Activated CD4-positive, alpha-beta T cell treated with anti-CD3 and anti-CD28 coated beads, Interleukin-2, amount 10 ng/mL, durations not matched to agents 7 days and 5 days (primary cell): ENCODE measurements at regions not wholly inside any gene's neighbourhood (a gene's known extent, or its start where the extent isn't known, plus 50 kb on each side); places are given as distances from the start of the nearest gene placed in this dataset.
"Not testable (repeated sequence)": the region's sequence is repeated elsewhere in the genome, so short reads cannot be mapped to it uniquely, and the experiment has no call there.

Experiments used
- CTCF ChIA-PET: fragments of 350-600 bp; sonication (Branson Sonifier 250); formaldehyde crosslinking; loops from one replicate; lab custom pipeline; 2021; ENCODE audit warnings: antibody characterized with exemption; lab: Charles Lee
- POLR2A ChIA-PET: fragments of 350-600 bp; sonication (Branson Sonifier 250); formaldehyde crosslinking; loops from one replicate; lab custom pipeline; 2021; ENCODE audit warnings: antibody characterized with exemption; lab: Charles Lee
- DNase-seq: peaks from one replicate; pipeline ENCODE4 v3.0.0-alpha.2; 2020
- H3K27ac Mint-ChIP-seq: one replicate; pipeline ENCODE4 v1.8.0; 2021; ENCODE audit warnings: mild to moderate bottlenecking, moderate library complexity, mixed read lengths
- H3K27me3 Mint-ChIP-seq: one replicate; pipeline ENCODE4 v1.8.0; 2021; ENCODE audit warnings: mixed read lengths
- H3K36me3 Mint-ChIP-seq: one replicate; pipeline ENCODE4 v1.8.0; 2021; ENCODE audit warnings: low read depth, mixed read lengths
- H3K4me1 Mint-ChIP-seq: one replicate; pipeline ENCODE4 v1.8.0; 2021; ENCODE audit warnings: mixed read lengths
- H3K4me3 Mint-ChIP-seq: one replicate; pipeline ENCODE4 v1.8.0; 2021; ENCODE audit warnings: mild to moderate bottlenecking, moderate library complexity, mixed read lengths
- H3K9me3 Mint-ChIP-seq: one replicate; pipeline ENCODE4 v1.8.0; 2021; ENCODE audit warnings: mixed read lengths

GRCh38 chr2:7618031-7618430, 700.8 kb downstream of the RNF144A start:
- peaks cover 6% of the 10 kb centered on the region for H3K4me1 Mint-ChIP-seq
- H3K4me3 Mint-ChIP-seq: no peak overlapping the region
- H3K9me3 Mint-ChIP-seq: peaks cover 12% of the 10 kb centered on the region
- ChIA-PET CTCF (interaction anchor here (0.6 to 1.3 kb wide), 3 partner anchors 44 to 516 kb away, joined by 4 to 5 read pairs (median 4); no protein-coding TSS in a partner anchor), POLR2A (interaction anchor here (0.7 kb wide), 1 partner anchor 200 kb away, joined by 4 read pairs; no protein-coding TSS in a partner anchor)
- H3K27me3 Mint-ChIP-seq: no peaks in the 10 kb centered on the region
- DNase-seq: no peak
- no peak overlapping the region for H3K27ac Mint-ChIP-seq
- H3K36me3 Mint-ChIP-seq: no peaks in the 10 kb centered on the region

- no peaks in the 10 kb centered on the region for H3K27me3 Mint-ChIP-seq
- peaks cover 12% of the 10 kb centered on the region for H3K9me3 Mint-ChIP-seq
- H3K36me3 Mint-ChIP-seq: no peaks in the 10 kb centered on the region
- H3K27ac Mint-ChIP-seq: no peak overlapping the region
- ChIA-PET CTCF (interaction anchor here (1.1 to 2.0 kb wide), 5 partner anchors 9 to 52 kb away, joined by 4 to 5 read pairs (median 4); no protein-coding TSS in a partner anchor), POLR2A (no interaction called here)
- H3K4me3 Mint-ChIP-seq: no peak overlapping the region
- no peak for DNase-seq
- H3K4me1 Mint-ChIP-seq: peaks cover 6% of the 10 kb centered on the region
Measured at GRCh38 chr2:7619203-7619970, 702.2 kb downstream of the RNF144A start.

GRCh38 chr2:7620255-7620654, 703.0 kb downstream of the RNF144A start:
- H3K36me3 Mint-ChIP-seq: no peaks in the 10 kb centered on the region
- peaks cover 6% of the 10 kb centered on the region for H3K4me1 Mint-ChIP-seq
- H3K9me3 Mint-ChIP-seq: peaks cover 16% of the 10 kb centered on the region
- no peaks in the 10 kb centered on the region for H3K27me3 Mint-ChIP-seq
- CTCF ChIA-PET: interaction anchor here (0.6 to 2.0 kb wide), 5 partner anchors 8 to 51 kb away, joined by 3 to 5 read pairs (median 4); no protein-coding TSS in a partner anchor
- no peak overlapping the region for H3K27ac Mint-ChIP-seq
- no peak overlapping the region for H3K4me3 Mint-ChIP-seq
- DNase-seq: no peak
- POLR2A ChIA-PET: no interaction called here

GRCh38 chr2:7621018-7621814, 704.0 kb downstream of the RNF144A start:
- H3K4me1 Mint-ChIP-seq: peaks cover 6% of the 10 kb centered on the region
- no peak for DNase-seq
- peaks cover 16% of the 10 kb centered on the region for H3K9me3 Mint-ChIP-seq
- no peak overlapping the region for H3K27ac Mint-ChIP-seq
- CTCF ChIA-PET: interaction anchor here (1.5 kb wide), 1 partner anchor 12 kb away, joined by 4 read pairs; no protein-coding TSS in a partner anchor
- H3K36me3 Mint-ChIP-seq: no peaks in the 10 kb centered on the region
- H3K4me3 Mint-ChIP-seq: no peak overlapping the region
- POLR2A ChIA-PET: no interaction called here
- no peaks in the 10 kb centered on the region for H3K27me3 Mint-ChIP-seq

- H3K4me1 Mint-ChIP-seq: peaks cover 4% of the 10 kb centered on the region
- POLR2A ChIA-PET: no interaction called here
Measured at GRCh38 chr2:7625392-7626138, 708.4 kb downstream of the RNF144A start.

GRCh38 chr2:7626139-7626537, 708.9 kb downstream of the RNF144A start:
- CTCF ChIA-PET: interaction anchor here (2.5 kb wide), 1 partner anchor 10 kb away, joined by 7 read pairs; no protein-coding TSS in a partner anchor
- H3K27ac Mint-ChIP-seq: no peak overlapping the region
- peaks cover 3% of the 10 kb centered on the region for H3K4me1 Mint-ChIP-seq
- POLR2A ChIA-PET: no interaction called here
- no peaks in the 10 kb centered on the region for H3K27me3 Mint-ChIP-seq
- DNase-seq: no peak
- no peaks in the 10 kb centered on the region for H3K36me3 Mint-ChIP-seq
- H3K4me3 Mint-ChIP-seq: no peak overlapping the region
- peaks cover 17% of the 10 kb centered on the region for H3K9me3 Mint-ChIP-seq

More at GRCh38 chr2:7625392-7626138, 708.4 kb downstream of the RNF144A start:
- Mint-ChIP-seq H3K27ac (no peak overlapping the region), H3K4me3 (no peak overlapping the region), H3K27me3 (no peaks in the 10 kb centered on the region), H3K9me3 (peaks cover 19% of the 10 kb centered on the region), H3K36me3 (no peaks in the 10 kb centered on the region)
- DNase-seq: no peak
- CTCF ChIA-PET: interaction anchor here (0.9 to 2.5 kb wide), 2 partner anchors 11 to 12 kb away, joined by 3 to 7 read pairs; no protein-coding TSS in a partner anchor

GRCh38 chr2:7627583-7627982, 710.4 kb downstream of the RNF144A start:
- CTCF ChIA-PET: interaction anchor here (0.8 kb wide), 1 partner anchor 134 kb away, joined by 3 read pairs; no protein-coding TSS in a partner anchor
- no peaks in the 10 kb centered on the region for H3K36me3 Mint-ChIP-seq
- no peak for DNase-seq

GRCh38 chr2:7632420-7632819, 715.2 kb downstream of the RNF144A start:
- H3K36me3 Mint-ChIP-seq: no peaks in the 10 kb centered on the region
- no peaks in the 10 kb centered on the region for H3K4me1 Mint-ChIP-seq
- POLR2A ChIA-PET: no interaction called here
- H3K27ac Mint-ChIP-seq: no peak overlapping the region
- DNase-seq: no peak
- CTCF ChIA-PET: interaction anchor here (1.0 kb wide), 1 partner anchor 17 kb away, joined by 3 read pairs; no protein-coding TSS in a partner anchor
- H3K9me3 Mint-ChIP-seq: peaks cover 16% of the 10 kb centered on the region
- no peak overlapping the region for H3K4me3 Mint-ChIP-seq
- H3K27me3 Mint-ChIP-seq: no peaks in the 10 kb centered on the region

More at GRCh38 chr2:7627583-7627982, 710.4 kb downstream of the RNF144A start:
- H3K27me3 Mint-ChIP-seq: no peaks in the 10 kb centered on the region
- POLR2A ChIA-PET: no interaction called here
- H3K27ac Mint-ChIP-seq: no peak overlapping the region
- H3K9me3 Mint-ChIP-seq: peaks cover 16% of the 10 kb centered on the region
- H3K4me3 Mint-ChIP-seq: no peak overlapping the region
- H3K4me1 Mint-ChIP-seq: no peaks in the 10 kb centered on the region

- no peaks in the 10 kb centered on the region for H3K4me1 Mint-ChIP-seq
- ChIA-PET POLR2A (no interaction called here), CTCF (no interaction called here)
- H3K27me3 Mint-ChIP-seq: no peaks in the 10 kb centered on the region
- no peaks in the 10 kb centered on the region for H3K36me3 Mint-ChIP-seq
- no peak for DNase-seq
- no peak overlapping the region for H3K27ac Mint-ChIP-seq
- no peak overlapping the region for H3K4me3 Mint-ChIP-seq
- H3K9me3 Mint-ChIP-seq: peaks cover 16% of the 10 kb centered on the region
Measured at GRCh38 chr2:7633566-7634153, 716.4 kb downstream of the RNF144A start.

GRCh38 chr2:7634409-7634808, 717.2 kb downstream of the RNF144A start:
- CTCF ChIA-PET: interaction anchor here (1.0 kb wide), 1 partner anchor 36 kb away, joined by 3 read pairs; no protein-coding TSS in a partner anchor
- no peak for DNase-seq
- Mint-ChIP-seq H3K4me3 (no peak overlapping the region), H3K36me3 (no peaks in the 10 kb centered on the region), H3K4me1 (no peaks in the 10 kb centered on the region), H3K27ac (no peak overlapping the region), H3K27me3 (no peaks in the 10 kb centered on the region), H3K9me3 (peaks cover 16% of the 10 kb centered on the region)
- POLR2A ChIA-PET: no interaction called here

- no peak for DNase-seq
- POLR2A ChIA-PET: no interaction called here
- no peaks in the 10 kb centered on the region for H3K27me3 Mint-ChIP-seq
- H3K9me3 Mint-ChIP-seq: peaks cover 28% of the 10 kb centered on the region
- H3K4me3 Mint-ChIP-seq: no peak overlapping the region
- no peaks in the 10 kb centered on the region for H3K4me1 Mint-ChIP-seq
- H3K36me3 Mint-ChIP-seq: peaks cover 11% of the 10 kb centered on the region
- CTCF ChIA-PET: interaction anchor here (1.5 to 2.6 kb wide), 3 partner anchors 8 to 40 kb away, joined by 3 to 7 read pairs (median 4); no protein-coding TSS in a partner anchor
- H3K27ac Mint-ChIP-seq: no peak overlapping the region
Measured at GRCh38 chr2:7639476-7639875, 722.3 kb downstream of the RNF144A start.

GRCh38 chr2:7641272-7641671, 724.1 kb downstream of the RNF144A start:
- POLR2A ChIA-PET, H3K4me1 Mint-ChIP-seq, H3K4me3 Mint-ChIP-seq, CTCF ChIA-PET, H3K27me3 Mint-ChIP-seq, H3K27ac Mint-ChIP-seq, DNase-seq: not testable (repeated sequence)
- H3K9me3 Mint-ChIP-seq: peaks cover 28% of the 10 kb centered on the region
- H3K36me3 Mint-ChIP-seq: peaks cover 13% of the 10 kb centered on the region
